ENCODE measurements at regions not wholly inside any gene's neighbourhood (a gene's known extent, or its start where the extent isn't known, plus 50 kb on each side); places are given as distances from the start of the nearest gene placed in this dataset.

DNA sequence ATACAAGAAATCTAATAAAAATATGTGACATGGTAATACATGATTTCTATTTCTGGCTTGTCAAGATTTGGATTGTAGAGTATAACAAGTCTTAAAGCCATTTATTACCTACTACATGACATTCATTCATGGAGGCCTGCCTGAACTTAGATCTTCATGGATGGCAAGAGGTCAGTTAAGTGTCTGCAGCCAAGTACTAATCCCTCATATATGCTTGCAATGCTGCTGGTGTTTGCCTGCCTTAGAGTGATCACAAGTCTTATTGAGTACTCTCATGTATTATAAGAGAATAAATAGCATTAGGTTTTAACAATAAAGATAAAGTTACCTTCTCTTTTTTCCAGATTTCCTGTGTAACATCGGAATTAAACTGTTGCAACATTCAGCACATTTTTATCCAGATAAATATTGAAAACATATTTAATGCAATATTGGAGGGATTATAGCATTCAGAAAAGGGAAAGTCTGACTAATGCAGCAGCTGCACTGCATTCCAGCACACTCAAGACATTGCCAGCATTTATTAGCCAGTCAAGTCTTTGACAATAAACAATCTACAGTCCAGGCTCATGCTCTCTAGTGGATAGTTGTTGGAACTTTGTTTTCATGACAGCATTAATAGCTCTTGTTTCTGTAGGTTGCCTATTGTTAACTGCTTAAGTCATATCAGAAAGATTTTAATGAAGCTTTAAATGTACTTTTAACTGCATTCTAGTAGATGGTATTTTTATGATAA, 737.1 kb downstream of the FAT4 start:
- TF ChIP-seq, protein P1, sequence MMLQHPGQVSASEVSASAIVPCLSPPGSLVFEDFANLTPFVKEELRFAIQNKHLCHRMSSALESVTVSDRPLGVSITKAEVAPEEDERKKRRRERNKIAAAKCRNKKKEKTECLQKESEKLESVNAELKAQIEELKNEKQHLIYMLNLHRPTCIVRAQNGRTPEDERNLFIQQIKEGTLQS (IDR thresholded peaks at IDR 0.05): no peak
- TF ChIP-seq JUND (IDR thresholded peaks at IDR 0.05) (peak in 1 of 2 donors; percentile 48), RAD21 (IDR thresholded peaks at IDR 0.05) (peak; percentile 9 to 27)
- 62% methylated on average over 1 of the region's 1 CpG for WGBS
- H3K27me3 ChIP-seq (ENCODE audit: control insufficient read depth in 4 of 4, insufficient read depth in 4 of 4, low read length in 3 of 4): no peaks in the 10 kb centered on the region
- no peak overlapping the region for H3K27ac ChIP-seq (ENCODE audit: low read depth in 1 of 2, low read length in 2 of 2)
- H3K4me1 ChIP-seq (ENCODE audit: control insufficient read depth in 4 of 4, insufficient read depth in 4 of 4, low read length in 3 of 4): no peaks in the 10 kb centered on the region
- no peak for DNase-seq (ENCODE audit: low spot score)
- H3K36me3 ChIP-seq (ENCODE audit: control insufficient read depth in 4 of 4, insufficient read depth in 3 of 4, low read depth in 1 of 4, low read length in 3 of 4): no peaks in the 10 kb centered on the region
- H3K4me3 ChIP-seq (ENCODE audit: low read depth in 1 of 3, low read length in 3 of 3): no peak overlapping the region
- H3K9me3 ChIP-seq (ENCODE audit: control insufficient read depth in 4 of 4, low read length in 3 of 4): no peaks in the 10 kb centered on the region
- no peak overlapping the region for H3K9ac ChIP-seq (ENCODE audit: low read depth in 1 of 2, low read length in 2 of 2)

DNA sequence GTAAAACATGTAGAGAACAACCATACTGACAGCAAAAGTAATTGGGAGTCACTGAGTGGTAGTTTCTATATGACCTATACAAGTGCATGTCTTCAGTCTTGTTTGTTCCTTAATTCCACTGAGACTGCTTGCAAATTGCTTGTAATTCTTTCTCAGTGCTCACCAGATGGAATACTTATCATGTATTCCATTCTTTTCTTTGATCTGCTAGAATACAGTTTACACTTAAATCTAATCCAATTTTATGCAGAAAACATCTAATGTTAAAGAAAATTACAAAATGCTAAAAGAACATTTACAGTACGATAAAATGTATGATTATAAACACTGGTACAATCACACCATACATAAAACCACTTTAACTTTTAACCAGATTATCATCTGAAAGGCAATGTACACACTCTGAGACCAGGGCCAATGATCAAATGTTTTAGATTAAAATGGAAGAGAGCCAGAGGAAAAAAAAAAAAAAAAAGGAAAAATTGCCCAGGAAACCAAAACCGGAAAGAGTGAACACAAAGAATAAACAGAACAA, 741.4 kb downstream of the FAT4 start:
- 42% methylated on average over 2 of the region's 2 CpGs for WGBS
- no peaks in the 10 kb centered on the region for H3K36me3 ChIP-seq (ENCODE audit: control insufficient read depth in 4 of 4, insufficient read depth in 3 of 4, low read depth in 1 of 4, low read length in 3 of 4)
- no peak overlapping the region for H3K4me3 ChIP-seq (ENCODE audit: low read depth in 1 of 3, low read length in 3 of 3)
- no peak overlapping the region for H3K9ac ChIP-seq (ENCODE audit: low read depth in 1 of 2, low read length in 2 of 2)
- no peak for DNase-seq (ENCODE audit: low spot score)
- H3K4me1 ChIP-seq (ENCODE audit: control insufficient read depth in 4 of 4, insufficient read depth in 4 of 4, low read length in 3 of 4): no peaks in the 10 kb centered on the region
- TF ChIP-seq TAF1 (conservative IDR thresholded peaks at IDR 0.05) (no peak), FOXA1 (IDR thresholded peaks at IDR 0.05) (no peak), HNF4A (conservative IDR thresholded peaks at IDR 0.05) (no peak), FOXA2 (IDR thresholded peaks at IDR 0.05) (no peak), EGR1 (IDR thresholded peaks at IDR 0.05; ENCODE audit: low read depth in 2 of 2) (no peak), RXRA (IDR thresholded peaks at IDR 0.05) (no peak), RAD21 (IDR thresholded peaks at IDR 0.05) (no peak), SP1 (IDR thresholded peaks at IDR 0.05) (no peak), HNF4G (IDR thresholded peaks at IDR 0.05) (no peak), JUND (IDR thresholded peaks at IDR 0.05) (no peak), YY1 (IDR thresholded peaks at IDR 0.05) (no peak), GABPA (IDR thresholded peaks at IDR 0.05 in 1 of 2, conservative IDR thresholded peaks at IDR 0.05 in 1 of 2) (no peak), NR2F2 (IDR thresholded peaks at IDR 0.05) (no peak)
- TF ChIP-seq, protein P2, sequence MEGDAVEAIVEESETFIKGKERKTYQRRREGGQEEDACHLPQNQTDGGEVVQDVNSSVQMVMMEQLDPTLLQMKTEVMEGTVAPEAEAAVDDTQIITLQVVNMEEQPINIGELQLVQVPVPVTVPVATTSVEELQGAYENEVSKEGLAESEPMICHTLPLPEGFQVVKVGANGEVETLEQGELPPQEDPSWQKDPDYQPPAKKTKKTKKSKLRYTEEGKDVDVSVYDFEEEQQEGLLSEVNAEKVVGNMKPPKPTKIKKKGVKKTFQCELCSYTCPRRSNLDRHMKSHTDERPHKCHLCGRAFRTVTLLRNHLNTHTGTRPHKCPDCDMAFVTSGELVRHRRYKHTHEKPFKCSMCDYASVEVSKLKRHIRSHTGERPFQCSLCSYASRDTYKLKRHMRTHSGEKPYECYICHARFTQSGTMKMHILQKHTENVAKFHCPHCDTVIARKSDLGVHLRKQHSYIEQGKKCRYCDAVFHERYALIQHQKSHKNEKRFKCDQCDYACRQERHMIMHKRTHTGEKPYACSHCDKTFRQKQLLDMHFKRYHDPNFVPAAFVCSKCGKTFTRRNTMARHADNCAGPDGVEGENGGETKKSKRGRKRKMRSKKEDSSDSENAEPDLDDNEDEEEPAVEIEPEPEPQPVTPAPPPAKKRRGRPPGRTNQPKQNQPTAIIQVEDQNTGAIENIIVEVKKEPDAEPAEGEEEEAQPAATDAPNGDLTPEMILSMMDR (IDR thresholded peaks at IDR 0.05; ENCODE audit: low read depth, low read length, missing input control): no peak
- TF ChIP-seq, protein P3, sequence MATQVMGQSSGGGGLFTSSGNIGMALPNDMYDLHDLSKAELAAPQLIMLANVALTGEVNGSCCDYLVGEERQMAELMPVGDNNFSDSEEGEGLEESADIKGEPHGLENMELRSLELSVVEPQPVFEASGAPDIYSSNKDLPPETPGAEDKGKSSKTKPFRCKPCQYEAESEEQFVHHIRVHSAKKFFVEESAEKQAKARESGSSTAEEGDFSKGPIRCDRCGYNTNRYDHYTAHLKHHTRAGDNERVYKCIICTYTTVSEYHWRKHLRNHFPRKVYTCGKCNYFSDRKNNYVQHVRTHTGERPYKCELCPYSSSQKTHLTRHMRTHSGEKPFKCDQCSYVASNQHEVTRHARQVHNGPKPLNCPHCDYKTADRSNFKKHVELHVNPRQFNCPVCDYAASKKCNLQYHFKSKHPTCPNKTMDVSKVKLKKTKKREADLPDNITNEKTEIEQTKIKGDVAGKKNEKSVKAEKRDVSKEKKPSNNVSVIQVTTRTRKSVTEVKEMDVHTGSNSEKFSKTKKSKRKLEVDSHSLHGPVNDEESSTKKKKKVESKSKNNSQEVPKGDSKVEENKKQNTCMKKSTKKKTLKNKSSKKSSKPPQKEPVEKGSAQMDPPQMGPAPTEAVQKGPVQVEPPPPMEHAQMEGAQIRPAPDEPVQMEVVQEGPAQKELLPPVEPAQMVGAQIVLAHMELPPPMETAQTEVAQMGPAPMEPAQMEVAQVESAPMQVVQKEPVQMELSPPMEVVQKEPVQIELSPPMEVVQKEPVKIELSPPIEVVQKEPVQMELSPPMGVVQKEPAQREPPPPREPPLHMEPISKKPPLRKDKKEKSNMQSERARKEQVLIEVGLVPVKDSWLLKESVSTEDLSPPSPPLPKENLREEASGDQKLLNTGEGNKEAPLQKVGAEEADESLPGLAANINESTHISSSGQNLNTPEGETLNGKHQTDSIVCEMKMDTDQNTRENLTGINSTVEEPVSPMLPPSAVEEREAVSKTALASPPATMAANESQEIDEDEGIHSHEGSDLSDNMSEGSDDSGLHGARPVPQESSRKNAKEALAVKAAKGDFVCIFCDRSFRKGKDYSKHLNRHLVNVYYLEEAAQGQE (IDR thresholded peaks at IDR 0.05): no peak
- TF ChIP-seq, protein P4, sequence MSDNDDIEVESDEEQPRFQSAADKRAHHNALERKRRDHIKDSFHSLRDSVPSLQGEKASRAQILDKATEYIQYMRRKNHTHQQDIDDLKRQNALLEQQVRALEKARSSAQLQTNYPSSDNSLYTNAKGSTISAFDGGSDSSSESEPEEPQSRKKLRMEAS (IDR thresholded peaks at IDR 0.05): no peak
- TF ChIP-seq, protein P5, sequence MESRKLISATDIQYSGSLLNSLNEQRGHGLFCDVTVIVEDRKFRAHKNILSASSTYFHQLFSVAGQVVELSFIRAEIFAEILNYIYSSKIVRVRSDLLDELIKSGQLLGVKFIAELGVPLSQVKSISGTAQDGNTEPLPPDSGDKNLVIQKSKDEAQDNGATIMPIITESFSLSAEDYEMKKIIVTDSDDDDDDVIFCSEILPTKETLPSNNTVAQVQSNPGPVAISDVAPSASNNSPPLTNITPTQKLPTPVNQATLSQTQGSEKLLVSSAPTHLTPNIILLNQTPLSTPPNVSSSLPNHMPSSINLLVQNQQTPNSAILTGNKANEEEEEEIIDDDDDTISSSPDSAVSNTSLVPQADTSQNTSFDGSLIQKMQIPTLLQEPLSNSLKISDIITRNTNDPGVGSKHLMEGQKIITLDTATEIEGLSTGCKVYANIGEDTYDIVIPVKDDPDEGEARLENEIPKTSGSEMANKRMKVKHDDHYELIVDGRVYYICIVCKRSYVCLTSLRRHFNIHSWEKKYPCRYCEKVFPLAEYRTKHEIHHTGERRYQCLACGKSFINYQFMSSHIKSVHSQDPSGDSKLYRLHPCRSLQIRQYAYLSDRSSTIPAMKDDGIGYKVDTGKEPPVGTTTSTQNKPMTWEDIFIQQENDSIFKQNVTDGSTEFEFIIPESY (IDR thresholded peaks at IDR 0.05): no peak
- peaks cover 0 to 3% (median 0%) of the 10 kb centered on the region in 4 donors for H3K9me3 ChIP-seq (ENCODE audit: control insufficient read depth in 4 of 4, low read length in 3 of 4)
- no peaks in the 10 kb centered on the region for H3K27me3 ChIP-seq (ENCODE audit: control insufficient read depth in 4 of 4, insufficient read depth in 4 of 4, low read length in 3 of 4)
- no peak overlapping the region for H3K27ac ChIP-seq (ENCODE audit: low read depth in 1 of 2, low read length in 2 of 2)
